GM23338 (cell line): ENCODE measurements at regions not wholly inside any gene's neighbourhood (a gene's known extent, or its start where the extent isn't known, plus 50 kb on each side); places are given as distances from the start of the nearest gene placed in this dataset.

Experiments
- EZH2 ChIP-seq: fragments of 200-600 bp; sonication (generic); IDR thresholded peaks from one replicate; pipeline ENCODE4 v1.8.0; 2017; ENCODE audit warnings: antibody characterized with exemption, mild to moderate bottlenecking, low read depth; ENCODE audit not compliant: unreplicated experiment
- EZH2phosphoT487 ChIP-seq: fragments of 200-600 bp; sonication (generic); IDR thresholded peaks from one replicate; pipeline ENCODE4 v1.8.1; 2018; ENCODE audit warnings: antibody characterized with exemption; ENCODE audit not compliant: unreplicated experiment
- POLR2AphosphoS5 ChIP-seq: IDR thresholded peaks from 2 replicates; pipeline ENCODE4 v1.6.1; 2016; ENCODE audit warnings: antibody characterized with exemption, low read depth
- REST ChIP-seq: IDR thresholded peaks from one replicate; pipeline ENCODE4 v1.6.1; 2018; ENCODE audit warnings: antibody characterized with exemption; ENCODE audit not compliant: unreplicated experiment
- ZNF114 ChIP-seq: fragments of 250-450 bp; sonication (Bioruptor Pico); IDR thresholded peaks from 2 replicates; pipeline ENCODE4 v1.5.0; 2020; ENCODE audit warnings: mild to moderate bottlenecking, moderate library complexity
- TF ChIP-seq, protein P1 (sequence below), 2 experiments: fragments of 200-600 bp in 1 of 2; sonication (generic) in 1 of 2; conservative IDR thresholded peaks; 2 replicates each; pipeline versions ENCODE4 v1.5.1 to v1.6.1; 2016 to 2017; ENCODE audit warnings: antibody characterized with exemption in 2 of 2, low read depth in 2 of 2, mild to moderate bottlenecking in 2 of 2, moderate library complexity in 1 of 2
- TF ChIP-seq, protein P2 (sequence below): IDR thresholded peaks from 2 replicates; pipeline ENCODE4 v1.6.1; 2016; ENCODE audit warnings: antibody characterized with exemption

DNA sequence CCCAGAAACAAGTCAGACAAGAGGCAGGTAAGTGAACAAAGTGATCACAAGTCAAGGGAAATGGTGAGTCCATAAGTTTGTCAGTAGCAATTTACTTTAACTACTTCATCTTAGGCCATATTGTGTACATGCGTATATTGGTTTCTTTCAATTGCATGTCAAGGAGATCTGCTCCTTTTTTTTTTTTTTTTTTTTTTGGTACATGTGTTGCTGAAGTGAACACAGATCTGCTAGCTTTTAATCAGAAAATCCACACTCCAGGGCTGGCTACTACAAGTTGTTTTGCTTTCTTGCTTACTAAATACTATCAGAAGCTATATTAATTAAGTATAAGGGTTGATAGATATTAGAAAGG lies 985.1 kb downstream of the TSN start:
- TF ChIP-seq, protein P1, sequence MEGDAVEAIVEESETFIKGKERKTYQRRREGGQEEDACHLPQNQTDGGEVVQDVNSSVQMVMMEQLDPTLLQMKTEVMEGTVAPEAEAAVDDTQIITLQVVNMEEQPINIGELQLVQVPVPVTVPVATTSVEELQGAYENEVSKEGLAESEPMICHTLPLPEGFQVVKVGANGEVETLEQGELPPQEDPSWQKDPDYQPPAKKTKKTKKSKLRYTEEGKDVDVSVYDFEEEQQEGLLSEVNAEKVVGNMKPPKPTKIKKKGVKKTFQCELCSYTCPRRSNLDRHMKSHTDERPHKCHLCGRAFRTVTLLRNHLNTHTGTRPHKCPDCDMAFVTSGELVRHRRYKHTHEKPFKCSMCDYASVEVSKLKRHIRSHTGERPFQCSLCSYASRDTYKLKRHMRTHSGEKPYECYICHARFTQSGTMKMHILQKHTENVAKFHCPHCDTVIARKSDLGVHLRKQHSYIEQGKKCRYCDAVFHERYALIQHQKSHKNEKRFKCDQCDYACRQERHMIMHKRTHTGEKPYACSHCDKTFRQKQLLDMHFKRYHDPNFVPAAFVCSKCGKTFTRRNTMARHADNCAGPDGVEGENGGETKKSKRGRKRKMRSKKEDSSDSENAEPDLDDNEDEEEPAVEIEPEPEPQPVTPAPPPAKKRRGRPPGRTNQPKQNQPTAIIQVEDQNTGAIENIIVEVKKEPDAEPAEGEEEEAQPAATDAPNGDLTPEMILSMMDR (conservative IDR thresholded peaks at IDR 0.05; ENCODE audit: low read depth in 2 of 2), result no peak
- TF ChIP-seq POLR2AphosphoS5 (no peak), EZH2 (no peak), REST (no peak), ZNF114 (no peak), EZH2phosphoT487 (no peak)
- TF ChIP-seq, protein P2, sequence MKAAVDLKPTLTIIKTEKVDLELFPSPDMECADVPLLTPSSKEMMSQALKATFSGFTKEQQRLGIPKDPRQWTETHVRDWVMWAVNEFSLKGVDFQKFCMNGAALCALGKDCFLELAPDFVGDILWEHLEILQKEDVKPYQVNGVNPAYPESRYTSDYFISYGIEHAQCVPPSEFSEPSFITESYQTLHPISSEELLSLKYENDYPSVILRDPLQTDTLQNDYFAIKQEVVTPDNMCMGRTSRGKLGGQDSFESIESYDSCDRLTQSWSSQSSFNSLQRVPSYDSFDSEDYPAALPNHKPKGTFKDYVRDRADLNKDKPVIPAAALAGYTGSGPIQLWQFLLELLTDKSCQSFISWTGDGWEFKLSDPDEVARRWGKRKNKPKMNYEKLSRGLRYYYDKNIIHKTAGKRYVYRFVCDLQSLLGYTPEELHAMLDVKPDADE, result no peak
